HG03558 (cell line): ENCODE measurements at regions not wholly inside any gene's neighbourhood (a gene's known extent, or its start where the extent isn't known, plus 50 kb on each side); places are given as distances from the start of the nearest gene placed in this dataset.
"Not testable (repeated sequence)": the region's sequence is repeated elsewhere in the genome, so short reads cannot be mapped to it uniquely, and the experiment has no call there.

Experiments used
- ATAC-seq: cut with Tn5 transposase; IDR thresholded peaks from one replicate; pipeline ENCODE4 v1.9.1; 2021; ENCODE audit warnings: moderate number of reproducible peaks; ENCODE audit not compliant: unreplicated experiment; ENCODE audit errors: extremely low read depth

- ATAC-seq, result no peak
Measured at GRCh38 chr5:92081958-92082712, 699.0 kb upstream of the ARRDC3 start.

DNA sequence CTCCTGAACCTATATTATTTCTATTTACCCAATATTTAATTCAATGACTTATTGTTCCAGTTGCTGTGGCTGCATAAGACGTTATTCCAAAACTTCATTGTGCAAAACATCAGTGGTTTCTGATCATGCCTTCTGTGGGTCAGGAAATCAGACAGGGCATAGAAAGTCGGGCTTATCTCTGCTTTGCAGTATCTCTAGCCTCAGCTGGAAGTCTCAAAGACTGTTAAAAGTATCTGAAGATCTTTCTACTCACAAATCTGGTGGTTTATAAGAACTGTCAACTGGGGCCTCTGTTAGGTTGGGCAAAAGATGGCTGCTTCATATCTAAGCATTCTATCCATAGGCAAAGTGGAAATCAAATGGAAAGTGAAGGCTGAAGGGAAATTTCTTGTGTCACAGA lies 687.7 kb upstream of the ARRDC3 start:
- ATAC-seq, result no peak

DNA sequence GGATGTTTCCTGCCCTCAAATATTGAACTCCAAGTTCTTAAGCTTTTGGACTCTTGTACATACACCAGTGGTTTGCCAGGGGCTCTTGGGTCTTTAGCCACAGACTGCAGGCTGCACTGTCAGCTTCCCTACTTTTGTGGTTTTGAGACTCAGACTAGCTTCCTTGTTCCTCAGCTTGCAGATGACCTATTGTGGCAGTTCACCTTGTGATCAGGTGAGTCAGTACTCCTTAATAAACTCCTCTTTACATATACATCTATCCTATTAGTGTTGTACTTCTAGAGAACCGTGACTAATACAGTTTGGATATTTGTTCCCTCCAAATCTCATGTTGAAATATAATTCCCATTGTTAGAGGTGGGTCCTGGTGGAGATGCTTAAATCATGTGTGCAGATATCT lies 681.9 kb upstream of the ARRDC3 start:
- ATAC-seq, result no peak

GRCh38 chr5:92051741-92052140 lies 668.6 kb upstream of the ARRDC3 start:
- no peak for ATAC-seq

GRCh38 chr5:92050970-92051369 lies 667.9 kb upstream of the ARRDC3 start:
- ATAC-seq, result no peak

- ATAC-seq, result no peak
Measured at GRCh38 chr5:92041911-92042660, 659.0 kb upstream of the ARRDC3 start.

GRCh38 chr5:92041206-92041605 lies 658.1 kb upstream of the ARRDC3 start:
- no peak for ATAC-seq

DNA sequence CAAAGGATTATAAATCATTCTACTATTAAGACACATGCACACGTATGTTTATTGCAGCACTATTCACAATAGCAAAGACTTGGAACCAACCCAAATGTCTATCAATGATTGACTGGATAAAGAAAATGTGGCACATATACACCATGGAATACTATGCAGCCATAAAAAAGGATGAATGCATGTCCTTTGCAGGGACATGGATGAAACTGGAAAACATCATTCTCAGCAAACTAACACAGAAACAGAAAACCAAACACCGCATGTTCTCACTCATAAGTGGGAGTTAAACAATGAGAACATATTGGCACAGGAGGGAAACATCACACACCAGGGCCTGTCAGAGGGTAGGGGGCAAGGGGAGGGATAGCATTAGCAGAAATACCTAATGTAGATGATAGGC lies 646.7 kb upstream of the ARRDC3 start:
- ATAC-seq, result not testable (repeated sequence)

DNA sequence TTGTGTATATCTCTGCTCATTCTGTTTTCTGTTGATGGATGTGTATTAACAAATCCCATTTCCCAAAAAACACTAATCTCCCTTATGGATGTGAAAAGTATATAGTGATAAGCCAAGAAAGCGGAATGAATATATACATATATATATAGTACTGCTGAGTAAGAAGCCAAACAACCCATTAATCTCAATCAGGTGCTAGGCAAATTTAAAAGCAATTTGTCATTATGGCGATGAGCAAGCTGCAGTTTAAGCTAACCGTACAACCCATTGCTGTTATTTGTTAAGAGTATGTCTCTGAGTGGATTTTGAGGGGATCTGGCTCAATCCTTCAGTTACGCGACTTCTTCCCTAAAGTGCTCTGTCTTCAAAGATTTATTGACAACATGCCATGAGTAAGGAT lies 640.4 kb upstream of the ARRDC3 start:
- ATAC-seq, result no peak

DNA sequence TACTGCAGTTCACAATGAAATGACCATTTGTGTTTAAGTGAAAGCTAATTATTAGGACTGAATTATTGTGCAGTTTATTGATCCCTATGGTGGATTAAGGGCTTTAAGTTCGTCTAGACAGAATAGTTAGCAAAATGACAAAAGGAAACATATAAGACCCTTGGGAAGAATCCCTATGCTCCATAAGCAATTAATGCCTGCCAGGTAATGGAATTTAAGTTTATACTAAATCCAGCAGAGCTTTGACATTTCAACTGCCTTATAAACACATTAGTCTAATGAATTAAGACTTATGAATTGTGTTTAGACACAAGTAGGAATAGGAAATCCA lies 640.0 kb upstream of the ARRDC3 start:
- ATAC-seq, result no peak

DNA sequence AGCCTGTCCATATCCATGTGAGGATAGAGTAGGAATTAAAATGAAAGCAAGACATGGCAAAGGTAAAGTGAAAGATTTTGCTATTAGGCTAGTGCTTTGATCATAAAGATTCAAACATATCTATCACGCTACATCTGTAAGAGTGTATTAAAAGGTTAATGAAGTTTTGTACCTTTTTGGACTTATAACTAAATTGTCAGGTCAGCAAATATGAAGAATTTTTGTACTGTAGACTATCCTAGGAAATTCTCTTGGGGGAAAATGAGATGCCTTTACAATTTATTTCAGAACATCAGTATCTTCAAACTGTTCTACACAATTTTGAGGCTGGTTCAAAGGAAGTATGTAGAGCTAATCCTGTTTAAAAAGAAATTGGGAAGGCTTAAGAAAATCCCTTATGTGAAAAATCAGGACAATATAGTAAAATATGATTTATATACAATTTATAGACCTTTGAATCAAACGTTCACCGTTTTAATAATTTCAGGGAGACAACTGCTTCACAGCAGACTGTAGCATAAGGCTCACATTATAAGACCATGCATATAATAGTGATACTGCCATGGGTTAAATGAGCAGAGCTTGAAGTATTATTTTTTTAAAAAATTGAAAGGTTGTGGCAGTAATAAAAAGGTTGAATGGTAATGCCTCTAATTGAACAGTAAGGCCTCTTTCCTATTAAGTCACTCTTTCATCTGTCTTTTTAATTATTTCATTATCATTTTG lies 639.5 kb upstream of the ARRDC3 start:
- no peak for ATAC-seq

DNA sequence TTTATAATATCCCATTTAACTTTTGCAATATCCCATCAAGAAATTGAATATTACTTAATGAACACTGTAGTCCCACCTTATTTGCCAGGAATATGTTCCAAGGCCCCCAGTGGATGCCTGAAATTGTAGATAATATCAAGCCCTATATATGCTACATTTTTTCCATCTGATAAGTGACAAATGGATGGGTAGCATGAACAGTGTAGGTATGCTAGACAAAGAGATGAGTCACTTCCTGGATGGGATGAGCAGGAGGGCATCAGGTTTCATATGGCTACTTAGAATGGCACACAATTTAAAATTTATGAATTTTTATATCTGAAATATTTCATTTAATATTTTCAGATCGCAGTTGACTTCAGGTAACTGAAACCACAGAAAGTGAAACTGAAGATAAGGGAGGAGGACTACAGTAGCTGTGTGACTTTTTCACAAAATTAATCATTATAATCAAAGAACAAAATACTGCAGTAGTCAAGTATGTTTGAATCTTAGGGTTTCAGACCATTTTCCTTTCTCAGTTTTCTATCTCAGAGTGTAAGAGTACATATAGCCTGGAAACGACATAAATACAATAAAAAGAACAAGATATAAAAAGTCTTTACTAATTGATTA lies 636.4 kb upstream of the ARRDC3 start:
- no peak for ATAC-seq

DNA sequence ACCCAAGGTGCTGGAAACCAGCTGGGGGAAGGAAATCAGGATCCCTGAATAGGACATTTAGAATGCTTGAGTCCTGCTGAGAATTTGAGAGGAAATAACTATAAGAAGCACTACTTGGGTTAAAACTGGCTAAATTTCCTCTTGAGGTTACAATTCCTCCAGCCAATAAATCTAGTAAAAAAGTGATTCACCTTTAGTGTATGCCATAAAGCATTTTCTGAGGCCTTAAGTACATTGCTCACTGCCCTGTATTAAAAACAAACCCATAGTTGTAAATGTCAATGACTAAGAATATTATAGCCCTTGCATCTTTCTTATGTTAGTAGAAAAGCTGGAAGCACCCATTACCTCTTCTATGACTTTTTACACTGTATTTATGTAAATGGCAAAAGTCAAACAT lies 634.7 kb upstream of the ARRDC3 start:
- no peak for ATAC-seq

DNA sequence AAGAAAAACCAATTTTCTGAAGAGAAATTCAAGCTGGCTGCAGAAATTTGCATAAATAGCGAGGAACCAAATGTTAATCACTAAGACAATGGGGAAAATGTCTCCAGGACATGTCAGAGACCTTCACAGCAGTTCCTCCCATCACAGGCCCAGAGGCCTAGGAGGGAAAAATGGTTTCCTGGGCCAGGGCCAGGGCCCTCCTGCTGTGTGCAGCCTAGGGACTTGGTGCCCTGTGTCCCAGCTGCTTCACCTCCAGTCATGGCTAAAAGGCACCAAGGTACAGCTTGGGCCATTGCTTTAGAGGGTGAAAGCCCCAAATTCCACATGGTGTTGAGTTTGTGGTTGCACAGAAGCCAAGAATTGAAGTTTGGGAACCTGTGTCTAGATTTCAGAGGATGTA lies 628.7 kb upstream of the ARRDC3 start:
- ATAC-seq, result not testable (repeated sequence)

GRCh38 chr5:92003806-92004205 lies 620.7 kb upstream of the ARRDC3 start:
- ATAC-seq, result no peak

- no peak for ATAC-seq
Measured at GRCh38 chr5:92002721-92003274, 619.7 kb upstream of the ARRDC3 start.

DNA sequence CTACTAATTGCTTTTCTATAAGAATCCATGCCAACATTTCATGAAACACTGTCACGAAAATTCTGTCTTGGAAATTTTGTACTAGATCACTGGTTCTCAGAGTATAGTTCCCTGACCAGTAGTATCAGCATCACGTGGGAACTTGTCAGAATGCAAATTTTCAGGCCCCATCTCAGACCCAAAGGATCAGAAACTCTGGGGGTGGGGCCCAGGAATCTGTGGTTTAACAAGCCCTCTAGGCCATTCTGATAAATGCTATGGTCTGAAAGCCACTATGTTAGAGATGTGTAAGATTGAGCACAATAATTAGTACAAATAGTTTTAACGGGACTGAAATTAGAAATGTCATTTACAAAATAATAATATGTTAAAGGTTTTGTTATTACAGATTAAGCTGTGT lies 615.7 kb upstream of the ARRDC3 start:
- no peak for ATAC-seq

DNA sequence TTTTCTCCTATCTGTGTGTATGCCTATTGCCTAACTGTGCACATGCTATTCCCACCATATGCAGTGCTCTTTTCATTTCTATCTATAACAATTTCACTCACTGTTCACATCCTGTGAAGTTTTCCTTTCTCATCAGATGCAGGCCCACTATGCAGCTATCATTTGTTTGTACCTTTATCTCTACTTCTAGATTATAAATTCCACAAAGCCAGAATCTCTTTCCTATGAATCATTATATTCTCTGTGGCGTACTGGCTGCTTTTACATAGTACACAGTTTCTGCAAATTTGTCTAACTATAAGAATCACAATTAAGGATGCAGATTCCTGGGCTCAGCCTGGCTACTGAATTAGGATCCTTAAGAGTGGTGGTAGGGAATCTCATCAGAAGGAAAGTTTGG lies 600.8 kb upstream of the ARRDC3 start:
- ATAC-seq, result no peak

DNA sequence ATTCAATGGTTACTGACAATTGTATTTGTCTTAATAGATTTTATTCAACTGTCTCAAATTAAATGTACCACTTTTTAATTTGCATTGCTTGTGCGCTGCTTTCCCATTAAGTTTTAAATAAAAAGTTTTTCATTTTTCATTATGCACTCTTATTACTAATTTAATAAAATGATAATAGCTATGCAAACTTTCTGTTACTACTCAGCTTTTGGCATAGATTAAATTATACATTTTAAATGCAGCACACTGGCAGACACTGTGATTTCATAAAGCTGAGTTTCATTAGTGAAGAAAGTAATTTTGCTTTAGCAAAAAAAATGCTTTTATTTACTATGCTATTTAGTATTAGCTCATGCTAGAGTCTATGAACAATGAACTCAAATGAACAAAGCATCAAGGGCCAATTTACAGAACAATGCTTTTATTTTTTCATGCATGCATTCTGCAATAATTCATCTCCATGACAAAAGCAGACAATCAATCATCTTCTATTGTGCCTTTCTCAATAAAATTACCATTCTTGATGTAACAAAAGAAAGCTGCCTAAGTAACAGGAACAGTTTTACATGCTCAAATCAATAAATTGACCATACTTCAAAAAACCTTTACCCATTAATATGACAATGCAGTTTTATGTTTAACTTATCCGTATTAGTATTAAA lies 595.2 kb upstream of the ARRDC3 start:
- no peak for ATAC-seq

- ATAC-seq, result no peak
Measured at GRCh38 chr5:91977579-91977978, 594.5 kb upstream of the ARRDC3 start.
